ENCODE measurements at regions not wholly inside any gene's neighbourhood (a gene's known extent, or its start where the extent isn't known, plus 50 kb on each side); places are given as distances from the start of the nearest gene placed in this dataset.

- TF ChIP-seq POLR2A (IDR thresholded peaks at IDR 0.05; ENCODE audit: extremely low read depth, insufficient read length) (no peak), MAX (IDR thresholded peaks at IDR 0.05; ENCODE audit: low read depth, low read length) (no peak)
Observed at GRCh38 chr13:71034018-71034417, 833.0 kb downstream of the DACH1 start.

All from NB4 (cell line).